RPMI7951 (cell line): ENCODE measurements at regions not wholly inside any gene's neighbourhood (a gene's known extent, or its start where the extent isn't known, plus 50 kb on each side); places are given as distances from the start of the nearest gene placed in this dataset.
"Not testable (repeated sequence)": the region's sequence is repeated elsewhere in the genome, so short reads cannot be mapped to it uniquely, and the experiment has no call there.

ENCODE experiments used
- DNase-seq: peaks from one replicate; pipeline ENCODE4 v3.0.0-alpha.2; 2012; ENCODE audit warnings: low read depth

DNA sequence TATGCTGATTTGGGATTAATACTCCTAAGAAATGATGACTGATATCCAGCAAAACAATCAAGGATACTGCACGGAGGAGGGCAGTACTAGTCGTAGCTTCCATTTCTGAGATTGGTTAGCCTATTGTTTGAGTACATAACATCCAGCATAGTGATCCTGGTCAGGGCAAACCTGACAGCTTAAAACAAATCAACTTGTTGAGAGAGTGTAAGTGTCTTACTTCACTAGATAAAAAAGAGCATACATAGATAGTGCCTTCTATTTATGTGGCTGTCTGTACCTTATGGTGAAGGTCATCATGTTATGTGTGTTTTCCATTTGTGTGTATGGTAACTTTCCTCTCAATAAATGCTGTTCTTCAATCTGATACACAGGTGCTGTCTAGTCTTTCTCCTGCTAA lies 228.4 kb downstream of the PTGER3 start:
- DNase-seq, result no peak

DNA sequence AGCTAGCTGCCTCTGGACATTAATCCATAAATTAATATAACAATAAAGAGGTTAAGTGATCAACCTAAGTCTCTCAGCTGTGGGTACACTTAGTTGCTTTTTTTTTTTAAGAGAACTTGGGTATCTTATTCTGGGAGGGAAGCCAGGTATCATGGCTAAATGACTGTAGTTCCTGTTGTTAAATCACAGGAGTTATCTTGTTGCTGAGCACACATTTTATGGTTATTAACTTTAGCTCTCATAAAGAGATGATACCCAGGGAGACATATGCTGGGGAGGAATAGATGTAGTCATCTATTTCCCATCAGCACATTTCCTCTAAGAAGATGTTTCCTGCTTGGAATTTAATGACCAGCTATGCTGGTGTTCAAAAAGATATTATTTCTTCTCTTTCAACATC lies 227.8 kb downstream of the PTGER3 start:
- DNase-seq, result no peak

GRCh38 chr1:70820396-70820795 lies 227.2 kb downstream of the PTGER3 start:
- no peak for DNase-seq

GRCh38 chr1:70820995-70821394 lies 226.6 kb downstream of the PTGER3 start:
- DNase-seq, result no peak

DNA sequence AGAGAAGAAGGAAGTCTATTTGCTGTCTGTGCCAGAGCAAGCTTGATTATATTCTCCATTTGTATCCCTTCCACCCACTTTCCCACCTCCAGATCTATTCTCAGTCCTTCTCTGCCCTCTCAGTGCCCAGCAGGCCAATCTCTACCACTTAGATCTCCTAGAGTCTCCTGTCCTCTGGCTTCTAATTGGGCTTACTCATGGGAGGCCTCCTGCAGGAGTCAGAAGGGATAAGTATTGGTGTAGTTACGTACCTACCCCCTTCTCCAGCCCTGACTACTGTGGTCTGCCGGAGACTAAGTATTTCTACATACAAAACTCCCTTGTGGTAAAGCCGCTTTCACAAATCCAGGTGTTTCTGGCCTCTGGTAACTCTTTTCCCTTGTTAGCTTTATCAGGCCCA lies 221.2 kb downstream of the PTGER3 start:
- no peak for DNase-seq

GRCh38 chr1:70827030-70827429 lies 220.6 kb downstream of the PTGER3 start:
- no peak for DNase-seq

- no peak for DNase-seq
Measured at GRCh38 chr1:70828177-70828576, 219.4 kb downstream of the PTGER3 start.

DNA sequence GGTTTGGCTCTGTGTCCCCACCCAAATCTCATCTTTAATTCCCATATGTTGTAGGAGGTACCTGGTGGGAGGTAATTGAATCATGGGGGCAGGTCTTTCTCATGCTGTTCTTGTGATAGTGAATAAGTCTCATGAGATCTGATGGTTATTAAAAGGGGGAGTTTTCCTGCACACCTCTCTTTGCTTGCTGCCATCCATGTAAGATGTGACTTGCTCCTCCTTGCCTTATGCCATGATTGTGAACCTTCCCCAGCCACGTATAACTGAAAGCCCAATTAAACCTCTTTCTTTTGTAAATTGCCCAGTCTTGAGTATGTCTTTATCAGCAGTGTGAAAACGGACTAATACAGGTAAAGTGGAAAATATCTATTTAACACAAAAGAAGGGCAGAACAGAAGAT lies 213.3 kb downstream of the PTGER3 start:
- DNase-seq, result not testable (repeated sequence)

GRCh38 chr1:70836456-70836855 lies 211.2 kb downstream of the PTGER3 start:
- DNase-seq, result no peak

GRCh38 chr1:70840260-70840953 lies 207.2 kb downstream of the PTGER3 start:
- no peak for DNase-seq

DNA sequence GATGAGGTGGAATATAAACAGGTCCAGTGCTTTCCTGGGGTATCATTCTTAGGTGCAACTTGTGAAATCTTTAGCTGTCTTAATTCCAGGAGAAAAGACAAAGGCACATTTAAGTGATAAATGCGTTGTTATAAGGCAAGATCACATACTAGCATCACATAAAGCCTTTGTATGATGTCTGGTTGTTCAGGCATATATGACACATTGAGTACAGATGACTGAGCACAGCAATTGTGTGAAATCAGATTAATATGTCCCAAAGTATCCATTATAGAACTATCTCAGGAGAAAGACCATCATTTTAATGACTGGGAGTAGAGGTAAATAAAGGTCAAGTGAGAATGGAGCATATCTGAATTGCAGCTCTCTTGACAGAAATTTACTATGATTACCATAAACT lies 205.1 kb downstream of the PTGER3 start:
- DNase-seq, result no peak

GRCh38 chr1:70843452-70843851 lies 204.2 kb downstream of the PTGER3 start:
- DNase-seq, result no peak

DNA sequence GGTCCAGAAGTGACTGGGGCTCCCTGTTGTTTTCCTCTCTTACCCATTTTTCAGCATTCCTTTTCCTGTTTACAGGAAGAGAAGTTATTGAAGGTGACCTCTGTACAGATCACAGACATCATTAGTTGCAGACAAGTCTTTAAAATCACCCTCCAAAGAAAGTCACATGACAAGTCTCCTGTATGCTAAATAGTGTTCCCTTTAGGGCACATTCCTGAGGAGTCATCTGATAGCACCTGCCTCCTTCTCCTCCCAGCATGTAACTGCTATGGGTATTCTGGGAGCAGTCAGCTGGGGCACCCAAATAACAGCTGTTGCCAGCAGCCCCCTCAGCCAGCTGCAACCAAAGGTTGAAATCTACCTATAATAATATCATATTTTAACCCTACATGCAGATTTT lies 200.6 kb downstream of the PTGER3 start:
- no peak for DNase-seq

GRCh38 chr1:70855203-70855602 lies 192.4 kb downstream of the PTGER3 start:
- DNase-seq, result no peak

- no peak for DNase-seq
Measured at GRCh38 chr1:70856201-70856600, 191.4 kb downstream of the PTGER3 start.

GRCh38 chr1:70863239-70863638 lies 184.4 kb downstream of the PTGER3 start:
- no peak for DNase-seq

DNA sequence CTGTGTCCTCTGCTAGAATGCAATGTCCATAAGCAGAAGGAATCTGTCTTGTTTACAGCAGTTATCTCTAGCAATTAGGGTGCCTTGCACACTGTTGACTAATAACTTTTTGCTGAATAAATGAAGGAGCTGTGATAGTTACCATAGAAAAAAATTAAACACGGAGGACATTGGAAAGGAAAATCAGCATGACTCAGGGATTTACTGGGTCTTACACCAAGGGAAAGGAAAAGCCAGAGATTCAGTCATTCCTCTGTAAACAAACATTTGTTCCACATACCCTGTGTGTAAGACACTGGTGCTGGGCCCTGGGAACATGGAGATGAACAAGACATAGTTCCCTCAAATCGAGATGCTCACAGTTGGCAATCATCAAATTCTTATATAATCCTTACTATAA lies 183.3 kb downstream of the PTGER3 start:
- DNase-seq, result no peak

GRCh38 chr1:70866542-70867264 lies 180.9 kb downstream of the PTGER3 start:
- no peak for DNase-seq

DNA sequence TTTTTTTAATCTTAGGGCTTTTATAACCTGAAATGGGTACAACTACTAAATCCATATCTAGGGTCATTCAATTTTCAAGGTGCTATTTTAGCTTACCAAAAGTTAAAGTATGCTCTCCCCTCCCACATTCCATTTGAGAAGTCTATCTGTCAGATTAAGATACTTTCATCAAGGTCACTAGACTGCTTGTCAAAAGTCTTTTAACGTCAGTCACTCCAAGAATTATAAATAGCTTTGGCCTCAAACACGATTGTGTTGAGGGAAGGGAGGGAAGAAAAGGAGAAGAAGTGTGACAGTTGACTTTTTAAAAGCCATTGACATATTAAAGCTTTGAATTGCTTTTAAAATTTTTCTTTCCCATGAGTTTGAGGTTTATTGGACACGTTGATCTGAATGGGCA lies 175.8 kb downstream of the PTGER3 start:
- DNase-seq, result no peak

- DNase-seq, result no peak
Measured at GRCh38 chr1:70874063-70874462, 173.6 kb downstream of the PTGER3 start.

DNA sequence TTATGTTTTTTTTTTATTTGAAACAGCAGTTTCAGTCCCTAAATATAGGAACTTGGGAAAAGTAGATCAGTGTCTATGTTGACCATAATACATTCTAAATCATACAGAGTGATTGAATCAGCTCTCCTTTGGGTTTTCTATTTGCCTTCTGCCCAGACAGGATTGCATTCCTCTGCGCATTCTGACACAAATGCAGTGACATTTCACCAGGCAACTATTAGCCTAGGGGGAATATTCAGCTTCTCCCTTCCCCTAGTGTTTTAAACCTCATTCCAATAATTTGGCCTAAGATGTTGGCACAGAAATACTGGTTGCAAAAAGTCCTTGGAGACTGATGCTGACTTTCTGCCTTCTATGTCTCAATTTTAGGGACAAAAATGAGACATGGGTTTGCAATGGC lies 172.8 kb downstream of the PTGER3 start:
- no peak for DNase-seq

- DNase-seq, result no peak
Measured at GRCh38 chr1:70877343-70877742, 170.3 kb downstream of the PTGER3 start.

- DNase-seq, result no peak
Measured at GRCh38 chr1:70887936-70888335, 159.7 kb downstream of the PTGER3 start.

DNA sequence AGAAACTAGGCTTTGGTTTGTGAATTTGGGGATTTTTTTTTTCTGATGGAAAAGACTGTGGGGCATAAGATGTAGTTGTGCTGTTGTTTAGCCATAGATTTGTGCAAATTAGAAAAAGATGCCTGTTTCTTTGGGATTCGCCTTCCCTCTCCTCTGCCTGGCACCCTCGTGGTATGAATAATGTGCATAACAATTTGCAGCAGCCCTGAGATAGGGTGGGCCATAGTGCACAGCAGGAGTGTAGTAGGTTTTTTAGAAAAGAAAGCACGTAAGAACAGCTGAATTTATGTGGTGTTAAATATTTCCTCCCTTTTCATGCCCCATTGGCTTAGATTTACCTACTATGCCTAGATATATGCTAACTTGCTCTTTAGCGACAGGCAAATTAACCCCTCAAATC lies 158.9 kb downstream of the PTGER3 start:
- no peak for DNase-seq
